ENCODE measurements at regions not wholly inside any gene's neighbourhood (a gene's known extent, or its start where the extent isn't known, plus 50 kb on each side); places are given as distances from the start of the nearest gene placed in this dataset.
"Not testable (repeated sequence)": the region's sequence is repeated elsewhere in the genome, so short reads cannot be mapped to it uniquely, and the experiment has no call there.

GRCh38 chr2:208939852-208940251 is 484.0 kb upstream of the MAP2 start:
- DNase-seq = no peak

DNA sequence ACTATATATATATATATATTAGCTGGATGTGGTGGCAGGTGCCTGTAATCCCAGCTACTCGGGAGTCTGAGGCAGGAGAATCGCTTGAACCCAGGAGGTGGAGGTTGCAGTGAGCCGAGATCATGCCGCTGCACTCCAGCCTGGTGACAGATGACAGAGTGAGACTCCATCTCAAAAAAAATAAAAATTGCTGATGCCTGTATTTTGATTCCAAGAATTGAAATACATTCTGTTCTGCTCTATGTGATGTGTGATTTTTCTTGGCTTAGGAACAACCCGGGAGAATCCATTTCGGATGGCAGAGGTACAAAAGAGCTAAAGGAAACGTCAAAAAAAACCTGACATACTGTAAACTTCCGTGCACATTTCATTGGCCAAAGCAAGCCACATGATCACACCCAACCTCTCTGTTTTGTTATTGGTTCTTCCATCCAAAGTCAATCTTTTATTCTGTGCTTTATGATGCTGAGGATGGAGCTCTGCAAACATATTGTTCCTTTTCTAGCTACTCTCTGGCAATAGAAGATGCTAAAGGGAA is 478.1 kb upstream of the MAP2 start:
- DNase-seq = no peak

- no peak for DNase-seq
These were observed 475.8 kb upstream of the MAP2 start for GRCh38 chr2:208948073-208948472.

DNA sequence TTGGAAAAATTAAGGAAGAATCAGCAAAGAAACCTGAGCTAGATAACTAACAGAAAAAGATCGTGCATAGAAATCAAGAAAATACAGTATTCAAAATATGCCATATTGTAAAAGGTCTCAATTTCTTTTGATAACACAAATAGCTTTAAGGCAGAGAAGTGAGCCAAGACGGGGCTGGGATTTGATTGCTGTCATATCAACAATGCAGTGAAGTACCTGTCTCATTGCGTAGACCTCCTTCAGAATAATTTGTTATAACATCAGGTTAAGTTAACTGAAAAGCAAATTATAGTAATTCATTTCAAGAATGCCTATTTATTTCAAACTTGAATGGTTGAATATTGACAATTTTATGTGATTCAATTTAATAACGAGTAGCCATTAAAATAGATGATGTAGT is 453.8 kb upstream of the MAP2 start:
- DNase-seq = no peak

DNA sequence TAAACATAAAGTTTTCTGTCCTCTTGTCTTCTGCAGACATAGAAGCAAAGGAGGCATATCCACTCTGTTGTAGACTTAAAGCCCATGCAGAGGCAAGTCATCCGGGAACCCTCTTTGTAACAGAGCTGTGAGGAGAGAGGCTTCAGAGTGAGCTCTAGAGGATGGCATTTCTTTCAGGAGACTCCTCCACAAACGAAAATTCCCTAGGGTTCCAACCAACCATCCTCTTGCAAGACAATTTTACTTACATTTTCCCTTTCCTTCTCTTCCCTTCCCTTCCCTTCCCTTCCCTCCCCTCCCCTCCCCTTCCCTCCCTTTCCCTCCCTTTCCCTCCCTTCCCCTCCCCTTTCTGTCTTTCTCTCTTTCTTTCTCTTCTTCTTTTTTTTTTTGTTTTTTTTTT is 446.3 kb upstream of the MAP2 start:
- no peak for DNase-seq

- DNase-seq = no peak
These were observed 444.9 kb upstream of the MAP2 start for GRCh38 chr2:208978946-208979345.

DNA sequence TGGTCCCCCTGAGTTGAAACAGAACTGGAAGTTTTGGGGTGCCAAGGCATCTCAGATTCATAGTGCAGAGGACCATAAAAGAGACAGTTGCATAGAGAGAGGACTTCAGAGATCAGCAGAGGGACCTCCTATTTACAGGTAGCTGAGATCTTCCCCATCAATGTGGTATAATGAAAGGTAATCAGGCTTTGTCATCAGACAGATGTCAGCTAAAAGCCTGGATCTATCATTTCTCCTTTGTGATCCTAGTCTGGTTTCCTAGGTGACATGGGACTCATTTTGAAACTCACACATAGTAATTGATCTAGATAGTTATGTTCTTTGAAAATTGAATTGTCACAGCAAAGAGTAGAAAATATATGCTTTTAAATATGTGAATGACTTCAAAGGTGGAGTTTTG is 443.5 kb upstream of the MAP2 start:
- no peak for DNase-seq

DNA sequence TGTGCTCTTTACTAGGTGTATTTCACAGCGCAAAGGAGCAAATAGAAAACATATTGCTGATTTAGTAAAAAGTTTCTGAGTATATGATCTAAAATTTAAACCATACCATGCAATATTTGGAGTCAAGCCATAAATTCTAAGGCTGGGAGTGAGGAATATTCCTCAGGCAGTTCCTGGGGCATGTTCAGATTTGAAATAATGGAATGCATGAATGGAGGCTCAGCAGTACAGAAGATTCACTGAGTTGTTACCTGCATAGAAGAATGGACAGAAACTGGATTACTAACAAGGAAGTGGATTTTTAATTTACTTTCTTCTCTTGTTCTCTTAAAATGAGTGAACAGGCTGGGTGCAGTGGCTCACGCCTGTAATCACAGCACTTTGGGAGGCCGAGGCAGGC is 441.0 kb upstream of the MAP2 start:
- no peak for DNase-seq

DNA sequence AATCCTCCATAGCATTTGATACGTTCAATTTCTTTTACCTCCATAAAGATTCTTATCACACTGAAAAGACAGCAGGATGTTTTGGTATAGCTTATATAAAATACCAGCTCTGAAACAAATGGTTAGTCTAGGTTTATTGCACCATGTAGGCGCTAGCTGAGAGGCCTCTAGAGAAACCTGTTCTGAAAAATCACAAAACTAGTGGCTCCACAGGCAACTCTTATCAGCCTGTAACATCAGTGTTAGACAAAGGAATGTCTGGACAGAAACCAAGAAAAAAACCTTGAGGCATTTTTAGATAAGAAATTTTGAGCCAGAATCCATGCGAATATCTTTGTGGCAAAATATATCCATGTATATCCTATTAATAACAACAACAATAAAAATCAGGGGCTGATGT is 440.4 kb upstream of the MAP2 start:
- no peak for DNase-seq

GRCh38 chr2:208984376-208985090 is 439.3 kb upstream of the MAP2 start:
- DNase-seq = no peak

GRCh38 chr2:208985644-208986043 is 438.2 kb upstream of the MAP2 start:
- DNase-seq = no peak

DNA sequence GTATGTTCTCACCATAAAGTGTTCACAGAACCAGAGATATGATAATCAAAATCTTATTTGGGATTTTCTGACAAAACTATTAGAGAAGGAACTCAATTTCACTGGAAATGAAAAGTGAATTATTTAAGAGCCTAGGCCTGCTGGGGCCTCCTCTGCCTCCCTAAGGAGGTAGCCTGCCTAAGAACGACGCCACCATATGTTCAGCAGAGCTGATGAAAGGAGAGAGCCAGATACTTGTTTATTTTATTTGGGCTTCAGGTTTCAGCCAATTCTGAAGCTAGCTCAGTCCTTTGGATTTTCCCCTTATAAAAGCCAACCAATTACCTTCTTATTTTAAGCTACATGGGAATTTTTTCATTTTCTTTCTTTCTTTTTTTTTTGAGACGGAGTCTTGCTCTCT is 433.1 kb upstream of the MAP2 start:
- no peak for DNase-seq

GRCh38 chr2:208999911-209000310 is 423.9 kb upstream of the MAP2 start:
- DNase-seq = no peak

DNA sequence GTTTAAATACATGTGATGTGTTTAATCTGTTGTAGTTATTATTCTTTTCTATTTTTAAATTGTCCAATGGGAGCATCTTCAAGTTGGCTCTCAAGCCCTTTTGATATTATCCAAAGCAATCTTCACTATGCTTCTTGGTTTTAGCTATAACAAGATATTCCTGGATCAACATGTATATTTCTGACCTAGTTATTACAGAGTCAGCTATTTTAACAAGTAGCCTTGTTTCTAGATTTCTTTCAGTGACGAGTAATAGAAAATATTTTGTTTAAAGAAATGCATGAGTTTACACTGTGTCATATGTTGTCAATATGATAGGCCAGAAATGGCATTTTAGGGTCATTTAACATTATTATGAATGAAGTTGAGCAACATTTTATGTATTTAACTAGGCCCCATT is 421.8 kb upstream of the MAP2 start:
- no peak for DNase-seq

DNA sequence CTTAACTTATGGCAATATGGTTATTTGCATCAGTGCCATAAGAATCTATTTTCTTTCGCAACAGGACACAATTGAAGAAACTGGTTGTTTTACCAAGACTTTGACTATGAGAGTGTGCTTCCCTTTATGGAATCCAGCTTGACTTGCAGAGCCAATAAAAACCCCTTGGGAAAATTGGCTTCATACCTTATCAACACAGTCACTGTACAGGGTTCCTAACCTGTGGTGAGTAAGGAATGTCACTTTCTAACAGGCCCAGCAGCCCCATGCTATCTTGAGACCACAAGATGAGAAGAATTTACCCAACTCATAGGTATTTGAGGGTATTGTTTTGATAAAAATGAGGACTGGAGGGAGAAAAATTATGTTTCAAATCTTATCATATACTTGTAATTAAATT is 418.5 kb upstream of the MAP2 start:
- DNase-seq = no peak

- DNase-seq = no peak
These were observed 415.1 kb upstream of the MAP2 start for GRCh38 chr2:209008636-209009287.

GRCh38 chr2:209018633-209019032 is 405.2 kb upstream of the MAP2 start:
- DNase-seq = not testable (repeated sequence)

DNA sequence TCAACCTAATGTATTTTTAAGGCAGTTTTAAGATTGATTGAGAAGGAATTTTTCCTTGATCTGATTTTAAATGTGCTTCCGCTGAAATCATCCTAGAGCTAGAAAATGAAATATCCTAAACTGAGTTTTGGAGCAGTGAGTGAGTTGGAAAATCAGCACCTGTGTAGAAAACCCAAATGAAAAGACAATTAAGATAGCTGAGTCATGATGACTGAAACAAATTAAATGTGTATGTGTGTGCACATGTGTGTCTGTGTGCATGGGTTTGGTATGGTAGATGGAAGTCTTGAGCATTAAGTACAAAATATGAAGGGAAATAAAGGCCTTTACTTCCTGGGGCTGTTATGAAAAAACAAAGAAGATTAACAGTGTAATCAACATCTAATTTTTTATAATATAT is 394.6 kb upstream of the MAP2 start:
- no peak for DNase-seq

DNA sequence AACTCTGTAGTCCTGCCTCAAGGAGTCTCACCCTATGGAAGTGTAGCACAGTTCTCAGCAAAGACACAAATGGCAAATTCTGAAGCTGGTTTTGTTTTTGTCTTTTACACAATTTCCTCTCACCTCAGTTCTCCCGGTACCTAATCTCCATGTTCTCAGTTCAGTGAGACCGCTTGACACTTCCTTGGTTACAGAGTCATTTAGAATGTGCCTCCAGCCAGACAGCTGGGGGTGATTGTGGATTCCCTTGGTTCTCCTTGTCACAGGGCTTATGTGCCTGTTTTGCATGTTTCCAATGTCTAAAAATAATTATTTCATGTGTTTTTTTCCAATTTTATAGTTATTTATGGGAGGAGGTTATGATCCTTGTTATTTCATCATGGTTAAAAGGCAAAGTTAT is 379.5 kb upstream of the MAP2 start:
- no peak for DNase-seq

GRCh38 chr2:209046163-209046562 is 377.7 kb upstream of the MAP2 start:
- DNase-seq = no peak

GRCh38 chr2:209049608-209050007 is 374.2 kb upstream of the MAP2 start:
- DNase-seq = no peak

DNA sequence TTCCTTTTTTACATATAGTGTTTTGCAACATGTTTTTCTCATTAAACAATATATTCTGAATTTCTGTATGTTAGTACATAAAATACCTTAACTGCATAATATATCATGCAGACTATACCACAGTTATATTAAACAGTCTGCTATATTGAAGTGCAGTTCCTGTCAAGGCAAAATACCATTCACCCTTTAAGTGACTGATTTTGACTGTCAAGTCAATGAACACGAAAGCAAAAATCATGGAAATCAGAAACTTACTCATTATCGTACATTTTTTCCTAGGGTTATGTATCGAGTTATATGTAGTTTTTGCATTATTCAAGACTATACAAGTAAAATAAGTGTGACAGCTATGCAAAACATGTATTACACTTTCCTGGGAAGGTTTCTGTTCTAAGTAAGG is 361.6 kb upstream of the MAP2 start:
- no peak for DNase-seq

DNA sequence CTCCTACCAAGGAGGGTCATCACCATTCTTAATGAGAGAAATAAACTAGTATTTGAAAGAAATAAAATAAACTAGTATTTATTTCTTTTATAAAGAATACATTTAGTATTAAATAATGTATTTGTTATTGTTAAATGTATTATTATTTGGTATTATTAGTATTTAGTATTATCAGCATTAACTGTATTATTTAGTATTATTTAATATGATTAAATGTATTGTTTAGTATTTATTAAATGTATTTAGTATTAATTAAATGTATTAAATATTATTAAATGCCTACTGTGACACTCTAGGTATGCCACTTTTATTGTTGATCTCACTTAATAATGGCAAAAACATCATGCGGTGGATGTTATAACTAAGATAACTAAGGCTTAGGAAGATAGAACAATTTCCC is 353.6 kb upstream of the MAP2 start:
- no peak for DNase-seq

GRCh38 chr2:209073151-209073550 is 350.7 kb upstream of the MAP2 start:
- DNase-seq = no peak

DNA sequence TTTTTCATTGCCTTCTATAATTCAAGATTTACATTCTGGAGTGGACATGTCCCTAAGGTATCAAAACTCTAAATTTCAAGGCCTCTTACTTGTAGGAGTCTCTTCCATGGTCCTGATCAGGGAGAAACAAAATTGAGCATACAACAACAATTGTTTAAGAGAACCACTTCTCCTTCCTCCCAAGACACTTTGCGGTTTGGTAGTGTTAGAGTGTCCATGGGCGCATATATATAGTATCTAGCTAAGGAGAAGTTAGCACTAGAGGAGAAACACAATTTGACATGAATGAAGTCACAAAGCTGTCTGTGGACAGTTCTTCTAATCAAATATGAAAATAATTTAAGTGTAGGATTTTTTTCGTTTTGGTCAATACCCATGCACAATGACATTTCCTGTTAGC is 349.1 kb upstream of the MAP2 start:
- DNase-seq = no peak

Data from CD4-positive, alpha-beta T cell treated with Interleukin-1 beta for 1 hour (primary cell).